ENCODE measurements at regions not wholly inside any gene's neighbourhood (a gene's known extent, or its start where the extent isn't known, plus 50 kb on each side); places are given as distances from the start of the nearest gene placed in this dataset.

DNA sequence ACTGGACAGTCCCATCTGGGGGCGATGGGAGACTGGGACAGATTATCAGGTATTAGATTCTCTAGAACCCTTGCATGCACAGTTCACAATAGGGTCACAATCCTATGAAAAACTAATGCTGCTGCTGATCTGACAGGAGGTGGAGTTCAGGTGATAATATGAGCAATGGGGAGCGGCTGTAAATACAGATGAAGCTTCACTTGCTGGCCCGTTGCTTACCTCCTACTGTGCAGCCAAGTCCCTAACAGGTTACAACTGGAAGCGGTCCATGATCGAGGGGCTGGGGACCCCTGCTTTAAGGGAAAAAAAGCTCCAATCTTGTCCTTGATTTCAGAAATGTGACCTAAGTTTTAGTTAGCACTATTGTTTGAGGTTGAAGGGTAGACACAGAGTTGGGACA is 175.2 kb downstream of the ZNF330 start:
- TF ChIP-seq FOXA1 (IDR thresholded peaks at IDR 0.05) (no peak), ELF4 (IDR thresholded peaks at IDR 0.05) (no peak), ZNF384 (IDR thresholded peaks at IDR 0.05) (no peak), HDGF (IDR thresholded peaks at IDR 0.05; ENCODE audit: borderline replicate concordance) (no peak), SP1 (IDR thresholded peaks at IDR 0.05) (no peak), SUZ12 (IDR thresholded peaks at IDR 0.05) (no peak), TARDBP (IDR thresholded peaks at IDR 0.05) (no peak)
- TF ChIP-seq, protein P1, sequence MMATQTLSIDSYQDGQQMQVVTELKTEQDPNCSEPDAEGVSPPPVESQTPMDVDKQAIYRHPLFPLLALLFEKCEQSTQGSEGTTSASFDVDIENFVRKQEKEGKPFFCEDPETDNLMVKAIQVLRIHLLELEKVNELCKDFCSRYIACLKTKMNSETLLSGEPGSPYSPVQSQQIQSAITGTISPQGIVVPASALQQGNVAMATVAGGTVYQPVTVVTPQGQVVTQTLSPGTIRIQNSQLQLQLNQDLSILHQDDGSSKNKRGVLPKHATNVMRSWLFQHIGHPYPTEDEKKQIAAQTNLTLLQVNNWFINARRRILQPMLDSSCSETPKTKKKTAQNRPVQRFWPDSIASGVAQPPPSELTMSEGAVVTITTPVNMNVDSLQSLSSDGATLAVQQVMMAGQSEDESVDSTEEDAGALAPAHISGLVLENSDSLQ (IDR thresholded peaks at IDR 0.05), result no peak

Data from HEK293T (cell line).